Suppressor macrophage treated with lipopolysaccharide for 4 hours (primary cell): ENCODE measurements at regions not wholly inside any gene's neighbourhood (a gene's known extent, or its start where the extent isn't known, plus 50 kb on each side); places are given as distances from the start of the nearest gene placed in this dataset.
A peak's percentile ranks its signal among the peaks of the same experiment; 100 is the strongest.

Source experiments
- DNase-seq: peaks from one replicate; pipeline ENCODE4 v3.0.0-alpha.2; 2020

DNA sequence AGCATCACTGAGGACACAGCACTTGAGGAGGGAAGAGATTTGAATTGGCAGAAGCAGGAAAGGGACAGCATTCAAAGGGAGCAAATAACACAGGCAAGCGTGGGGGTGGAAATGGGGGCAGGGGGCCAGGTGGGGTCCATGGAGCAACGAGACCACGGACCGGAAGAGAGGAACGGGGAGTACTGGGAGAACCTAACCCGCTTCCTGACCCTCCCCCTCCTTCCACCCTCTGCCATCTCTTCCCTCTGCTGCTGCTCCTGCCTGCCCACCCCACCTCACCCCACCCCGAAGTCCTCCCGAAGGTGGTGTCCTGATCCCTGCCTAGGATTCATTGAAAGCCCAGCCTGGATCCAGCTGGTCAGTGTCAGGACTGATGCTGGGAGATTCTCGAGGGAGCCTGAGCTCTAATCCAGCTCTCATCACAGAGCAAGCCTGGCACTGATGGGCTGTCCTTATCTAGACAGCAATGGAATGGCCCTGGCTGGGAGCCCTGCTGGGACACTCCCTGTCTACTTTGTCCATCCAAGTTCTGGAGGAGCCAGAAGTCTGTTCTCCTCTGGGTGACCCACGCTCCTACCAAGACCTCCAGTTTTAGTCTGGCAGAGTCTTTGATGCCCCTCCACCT is 105.0 kb downstream of the TRIM29 start:
- DNase-seq, result no peak

DNA sequence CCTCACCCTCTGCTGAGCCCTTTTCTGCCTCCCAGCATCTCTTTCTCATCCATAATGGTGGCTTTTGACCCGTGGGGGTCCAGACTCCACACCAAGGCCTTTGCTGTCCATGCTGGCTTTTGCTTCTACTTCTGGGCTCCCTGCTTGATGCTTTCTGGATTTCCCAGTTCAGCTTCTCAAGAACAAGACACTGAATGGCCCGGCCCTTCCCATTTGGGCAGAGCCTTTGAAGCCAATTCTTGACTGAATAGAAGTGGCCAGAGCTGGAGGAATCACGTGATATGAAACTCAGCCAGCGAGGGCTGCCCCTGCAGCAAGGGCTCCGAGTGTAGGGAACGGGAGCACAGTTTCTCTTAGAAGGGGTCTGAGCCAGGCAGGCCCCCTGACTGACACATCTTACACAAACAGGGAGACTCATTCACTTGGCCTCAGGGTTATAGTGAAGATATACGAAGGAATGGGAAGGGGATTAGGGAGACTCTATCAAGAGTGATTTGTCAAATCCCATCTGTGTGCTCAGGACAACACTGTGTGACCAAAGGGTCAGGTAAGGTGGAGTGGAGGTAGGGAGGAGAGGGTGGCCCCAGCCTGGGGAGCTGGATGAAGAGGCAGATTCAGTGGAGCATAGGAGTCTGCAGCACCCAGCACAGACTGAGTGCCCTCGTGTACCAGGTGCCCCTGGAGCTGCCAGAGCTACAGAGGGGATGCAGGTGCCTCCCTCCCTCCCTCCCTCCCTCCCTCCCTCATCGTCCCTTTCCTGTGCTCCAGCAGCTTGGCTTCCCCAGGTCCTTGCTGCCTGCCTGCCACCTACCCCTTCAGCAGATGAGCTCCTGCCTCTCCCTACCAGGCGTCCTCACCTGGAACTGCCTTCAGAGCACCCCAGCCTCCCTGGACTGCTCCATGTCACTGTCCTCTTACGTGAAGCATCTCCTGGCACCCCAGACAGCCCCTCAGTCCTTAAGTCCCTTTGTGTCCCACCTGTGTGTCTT is 106.0 kb downstream of the TRIM29 start:
- no peak for DNase-seq

DNA sequence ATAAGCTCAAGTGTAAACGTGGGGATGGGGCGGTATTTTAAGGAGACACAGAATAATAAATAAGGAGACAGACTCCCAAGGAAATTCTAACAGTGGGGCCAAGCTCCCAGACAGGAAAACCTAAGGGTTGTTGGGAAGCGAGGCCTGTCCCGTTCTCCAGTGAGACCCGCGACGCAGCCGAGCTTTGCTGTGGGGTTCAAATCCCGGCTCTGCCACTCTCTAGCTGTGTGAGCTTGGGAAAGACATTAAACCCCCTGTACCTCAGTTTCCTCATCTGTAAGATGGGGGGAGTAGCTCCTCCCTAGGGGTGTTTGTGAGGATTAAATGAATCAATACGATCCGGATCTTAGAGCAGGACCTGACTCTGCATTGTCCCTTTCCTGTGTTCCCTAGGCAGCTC is 106.8 kb downstream of the TRIM29 start:
- DNase-seq, result no peak

DNA sequence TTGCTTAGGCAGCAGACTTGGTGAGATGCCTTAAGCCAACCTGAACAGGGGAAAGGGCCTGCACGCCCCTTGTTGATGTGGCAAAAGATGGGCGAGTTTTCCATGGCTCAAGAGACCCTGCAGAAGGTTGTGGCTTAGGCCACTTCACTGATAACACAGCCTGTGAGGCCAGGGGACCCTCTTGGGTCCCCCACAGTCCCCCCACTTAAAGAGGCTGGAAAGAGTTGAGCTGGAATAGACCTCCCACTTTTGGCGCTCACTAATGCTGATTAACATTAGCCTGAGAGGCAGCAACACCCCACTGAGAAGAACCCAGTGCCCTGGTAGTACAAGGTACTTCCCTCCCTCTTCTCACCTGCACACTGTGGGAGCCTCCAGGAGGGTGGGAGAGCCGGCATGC is 107.5 kb downstream of the TRIM29 start:
- DNase-seq, result no peak

DNA sequence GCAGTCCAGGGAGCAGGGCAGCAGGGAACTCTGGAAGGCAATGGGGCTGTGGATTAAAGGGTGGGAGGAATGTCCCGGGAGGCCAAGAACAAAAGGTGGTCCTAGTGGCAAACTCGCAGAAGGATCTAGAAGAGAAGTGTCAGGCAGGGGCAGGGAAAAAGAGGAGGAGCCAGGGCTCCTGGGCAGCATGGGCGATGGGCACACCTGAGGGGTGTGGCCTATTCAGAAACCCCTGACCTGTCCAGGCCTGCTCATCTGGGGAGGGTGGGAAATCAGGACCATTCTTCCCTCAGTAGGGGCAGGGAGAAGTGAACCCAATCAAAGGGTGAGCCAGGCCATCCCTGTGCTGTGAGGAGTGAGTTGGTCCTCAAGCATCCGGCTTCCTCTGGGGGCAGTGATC is 108.6 kb downstream of the TRIM29 start:
- no peak for DNase-seq

DNA sequence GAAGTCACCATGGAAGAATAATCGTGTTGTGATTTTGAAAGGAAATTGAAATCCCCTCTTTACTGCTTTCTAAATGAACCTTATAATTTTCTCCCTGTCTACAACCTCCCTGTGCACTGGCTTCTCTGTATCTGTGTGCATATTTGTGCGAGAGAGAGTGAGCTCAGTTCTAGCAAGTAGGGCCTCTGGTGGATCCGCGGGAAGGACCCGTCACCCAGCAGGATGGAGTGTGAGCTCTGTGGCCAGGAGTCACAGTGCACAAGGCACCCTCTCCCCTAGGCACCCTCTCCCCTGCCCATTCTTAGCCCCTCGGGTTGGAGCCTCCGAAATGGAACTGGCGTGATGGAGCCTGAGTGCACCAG is 109.0 kb downstream of the TRIM29 start:
- DNase-seq, result no peak

DNA sequence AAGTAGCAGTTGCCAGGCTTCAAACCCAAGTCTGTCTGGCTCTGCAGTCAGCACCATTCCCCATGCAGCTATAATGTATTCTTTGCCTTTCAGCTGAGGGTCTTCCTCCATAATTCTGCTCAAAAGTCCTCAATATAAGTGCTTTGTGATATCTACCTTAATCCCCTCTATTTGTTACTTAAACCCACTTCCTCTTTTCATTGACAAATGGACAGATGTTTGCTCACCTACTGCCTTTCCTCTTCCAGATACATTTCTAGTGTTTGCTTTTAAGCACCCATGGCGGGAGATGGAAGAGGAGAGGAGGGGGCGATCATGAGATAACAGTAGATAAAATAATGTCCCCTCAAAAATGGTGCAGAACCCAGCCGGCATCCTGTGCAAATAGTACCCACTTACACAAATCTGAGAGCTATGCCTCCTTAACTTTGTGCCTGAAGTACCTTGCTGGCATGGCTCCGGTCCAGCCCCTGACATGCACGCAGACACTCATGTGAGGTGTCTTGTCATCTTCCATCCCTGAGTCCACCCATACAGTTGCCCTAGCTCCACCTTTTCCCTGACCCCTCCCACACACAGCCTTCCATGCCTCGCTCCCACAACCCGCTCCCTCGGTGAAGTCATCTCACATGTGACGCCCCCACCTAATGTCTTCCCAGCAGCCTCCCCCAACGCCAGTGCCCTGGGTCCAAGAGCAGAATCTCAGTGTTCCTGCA is 109.6 kb downstream of the TRIM29 start:
- no peak for DNase-seq

DNA sequence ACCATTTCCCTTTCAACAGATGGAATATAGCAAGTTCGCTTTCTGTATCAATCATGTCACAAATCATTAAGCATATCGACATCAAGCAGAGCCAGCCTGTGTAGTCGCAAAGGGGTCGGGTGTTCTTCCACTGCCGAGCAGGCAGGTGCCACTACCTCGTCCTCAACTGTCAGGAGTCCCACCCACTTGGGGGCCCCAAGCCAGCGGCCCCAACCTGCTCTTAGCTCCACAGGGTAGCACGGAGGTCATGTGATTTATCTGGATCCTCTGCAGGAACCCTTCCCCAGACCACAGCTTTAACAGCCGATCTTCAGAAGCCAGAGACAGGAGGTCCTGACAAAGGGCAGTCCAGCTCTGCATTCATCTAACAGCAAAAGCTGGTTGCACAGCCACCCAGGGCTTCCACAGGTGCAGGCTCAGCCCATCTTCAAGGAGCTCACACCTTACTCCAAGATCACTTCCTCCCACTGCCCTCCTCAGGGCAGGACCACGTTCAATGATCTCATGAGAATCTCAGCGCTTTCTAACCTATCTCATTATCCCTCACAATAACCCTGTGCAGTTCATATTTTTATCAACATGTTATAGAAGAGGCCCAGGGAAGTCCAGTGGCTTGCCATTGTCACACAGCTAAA is 110.2 kb downstream of the TRIM29 start:
- DNase-seq, result no peak

DNA sequence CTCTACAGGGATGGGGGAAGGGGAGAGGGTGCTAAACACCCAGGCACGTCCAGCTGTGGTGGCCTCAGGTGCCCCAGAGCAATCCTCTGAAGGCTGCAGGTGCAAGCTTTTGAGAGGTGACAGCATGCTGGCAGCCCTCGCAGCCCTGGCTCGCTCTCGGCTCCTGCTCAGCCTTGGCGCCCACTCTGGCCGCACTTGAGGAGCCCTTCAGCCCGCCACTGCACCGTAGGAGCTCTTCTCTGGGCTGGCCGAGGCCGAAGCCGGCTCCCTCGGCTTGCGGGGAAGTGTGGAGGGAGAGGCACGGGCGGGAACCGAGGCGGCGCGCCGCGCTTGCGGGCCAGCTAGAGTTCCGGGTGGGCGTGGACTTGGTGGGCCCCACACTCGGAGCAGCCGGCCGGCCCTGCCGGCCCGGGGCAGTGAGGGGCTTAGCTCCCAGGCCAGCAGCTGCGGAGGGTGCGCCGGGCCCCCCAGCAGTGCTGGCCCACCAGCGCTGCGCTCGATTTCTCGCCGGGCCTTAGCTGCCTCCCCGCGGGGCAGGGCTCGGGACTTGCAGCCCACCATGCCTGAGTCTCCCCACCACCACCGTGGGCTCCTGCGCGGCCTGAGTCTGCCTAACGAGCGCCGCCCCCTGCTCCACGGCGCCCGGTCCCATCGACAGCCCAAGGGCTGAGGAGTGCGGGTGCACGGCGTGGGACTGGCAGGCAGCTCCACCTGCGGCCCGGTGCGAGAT is 112.1 kb downstream of the TRIM29 start:
- DNase-seq, result no peak

DNA sequence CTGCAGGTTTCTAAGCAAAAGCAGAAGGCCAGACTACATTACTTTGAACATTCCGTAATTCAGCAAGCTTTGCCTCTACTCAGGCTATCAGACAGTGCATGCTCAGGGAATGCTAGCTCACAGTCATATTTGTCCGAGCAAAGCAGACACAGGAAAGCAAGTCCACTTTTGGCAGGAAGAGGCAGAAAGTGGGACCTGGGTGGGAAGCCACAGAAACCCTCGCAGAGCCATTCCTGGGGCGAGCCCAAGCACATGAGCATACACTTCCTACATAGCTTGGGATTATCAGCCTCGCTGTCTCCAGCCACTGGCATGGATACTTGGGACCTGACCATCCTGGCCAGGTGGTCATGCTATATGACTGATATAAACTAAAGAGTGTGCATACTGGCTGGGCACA is 113.3 kb downstream of the TRIM29 start:
- DNase-seq, result no peak

DNA sequence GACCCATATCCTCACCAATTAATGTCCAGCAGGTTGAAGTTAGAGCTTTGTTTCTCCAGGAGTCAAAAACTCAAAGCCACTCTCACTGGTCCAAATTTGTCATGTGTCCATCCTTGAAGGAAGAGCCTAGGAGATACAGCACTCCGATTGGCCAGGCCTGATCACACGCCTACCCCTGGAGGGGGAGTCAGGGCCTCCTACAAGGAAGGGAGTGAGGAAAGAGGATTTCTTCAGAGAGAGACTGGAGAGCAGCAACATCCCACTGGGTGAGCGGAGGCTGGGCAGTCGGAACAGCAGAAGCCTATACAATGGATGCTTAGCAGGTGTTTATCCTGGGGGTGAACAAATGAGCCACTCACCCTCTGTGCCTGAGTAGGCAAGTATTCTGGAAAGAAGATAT is 113.9 kb downstream of the TRIM29 start:
- no peak for DNase-seq

DNA sequence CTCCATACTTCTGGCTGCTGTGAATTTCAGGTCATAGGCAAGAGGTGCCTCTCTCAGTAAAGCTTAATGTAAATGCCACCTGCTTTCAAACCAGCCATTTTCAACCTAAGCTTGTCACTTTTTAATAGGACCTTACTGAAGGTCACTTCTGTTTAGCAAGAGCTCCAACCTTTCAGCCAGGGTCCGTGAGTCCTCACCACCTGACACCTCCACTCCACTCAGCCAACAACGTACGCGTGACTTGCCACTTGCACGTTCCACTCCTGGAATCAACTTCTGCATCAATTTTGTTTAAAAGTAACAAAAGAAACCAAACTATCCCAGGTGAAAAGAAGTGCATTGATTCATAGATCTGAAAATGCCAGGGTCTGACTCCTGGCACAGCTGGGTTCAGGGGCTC is 114.4 kb downstream of the TRIM29 start:
- DNase-seq, result no peak

DNA sequence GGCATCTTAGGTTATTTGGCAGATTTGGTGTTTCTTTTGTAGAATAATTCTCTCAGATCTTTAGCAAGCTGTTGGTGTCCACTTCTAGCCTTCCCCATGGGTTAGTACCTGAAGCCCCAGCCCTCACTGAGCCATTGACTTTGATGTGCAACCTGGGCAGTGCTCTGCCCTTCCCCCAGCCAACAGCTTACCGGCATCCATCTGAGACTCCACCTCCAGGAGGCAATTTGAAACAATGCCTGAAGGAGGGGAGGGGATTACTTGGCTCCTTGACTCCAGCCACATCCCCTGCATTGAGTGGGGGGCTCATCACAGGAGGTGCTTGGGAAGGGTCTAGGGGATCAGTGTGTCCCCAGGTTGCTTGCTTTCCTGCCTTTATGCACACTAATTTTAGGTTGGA is 114.8 kb downstream of the TRIM29 start:
- no peak for DNase-seq

DNA sequence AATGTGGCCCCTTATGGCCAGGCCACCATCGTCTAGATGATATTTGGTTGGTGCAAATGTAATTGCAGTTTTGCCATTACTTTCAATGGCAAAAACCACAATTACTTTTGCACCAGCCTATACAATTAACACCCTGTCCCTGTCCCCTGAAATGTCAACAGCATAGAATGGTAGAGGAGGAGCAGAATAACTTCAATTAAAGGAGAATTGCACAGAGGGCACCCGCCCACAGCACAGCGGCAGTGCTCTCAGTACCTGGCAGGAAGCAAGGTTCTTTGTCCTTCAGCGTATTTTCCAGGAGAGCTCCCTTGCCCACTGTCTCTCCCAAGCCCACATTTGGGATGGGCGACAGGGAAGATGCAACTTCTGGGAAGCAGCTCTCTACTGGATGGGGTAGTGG is 115.3 kb downstream of the TRIM29 start:
- DNase-seq, result no peak

DNA sequence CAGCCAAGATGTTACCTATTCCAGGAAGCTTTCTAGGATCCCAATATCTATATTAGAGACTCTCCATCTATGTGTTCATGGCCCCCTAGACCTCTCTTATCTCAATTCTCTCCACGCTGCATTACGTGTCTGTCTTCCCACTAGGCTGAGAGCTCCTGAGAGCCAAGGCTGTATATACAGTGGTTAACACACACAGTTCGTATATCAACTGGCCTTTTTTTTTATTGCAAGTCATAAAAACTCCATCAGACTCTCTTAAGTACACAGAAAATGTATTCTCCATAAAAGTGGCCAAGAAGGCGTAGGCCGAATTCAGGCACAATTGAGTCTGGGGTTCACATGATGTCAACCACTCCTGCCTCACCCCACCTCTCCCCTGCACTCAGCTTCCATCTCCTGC is 115.9 kb downstream of the TRIM29 start:
- DNase-seq, result no peak

DNA sequence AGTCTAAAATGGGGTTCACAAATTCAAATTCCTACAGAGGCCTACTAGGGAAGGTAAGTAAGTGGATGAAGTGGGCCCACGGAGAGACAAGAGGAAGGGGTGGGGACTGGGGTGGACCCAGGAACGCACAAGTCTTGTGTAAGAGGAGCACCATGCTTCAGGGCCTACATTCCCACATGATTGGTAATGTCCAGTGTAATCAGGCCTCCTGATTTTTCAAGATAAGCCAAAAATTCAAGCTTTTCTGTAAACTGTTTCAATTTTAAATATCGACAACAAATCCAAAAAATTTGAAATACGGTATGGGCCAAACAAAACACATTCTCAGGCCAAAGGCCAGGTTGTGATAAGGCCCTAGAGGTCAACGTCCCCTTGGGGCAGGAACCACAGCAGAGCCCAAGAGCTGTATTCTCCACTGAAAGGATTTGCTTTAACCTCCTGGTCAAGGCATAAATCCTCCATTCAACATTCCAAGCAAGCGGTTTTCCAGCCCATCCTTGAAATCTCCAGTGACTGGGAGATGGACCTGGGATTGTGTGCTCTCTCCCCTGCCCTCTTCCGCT is 116.4 kb downstream of the TRIM29 start:
- DNase-seq, result no peak

DNA sequence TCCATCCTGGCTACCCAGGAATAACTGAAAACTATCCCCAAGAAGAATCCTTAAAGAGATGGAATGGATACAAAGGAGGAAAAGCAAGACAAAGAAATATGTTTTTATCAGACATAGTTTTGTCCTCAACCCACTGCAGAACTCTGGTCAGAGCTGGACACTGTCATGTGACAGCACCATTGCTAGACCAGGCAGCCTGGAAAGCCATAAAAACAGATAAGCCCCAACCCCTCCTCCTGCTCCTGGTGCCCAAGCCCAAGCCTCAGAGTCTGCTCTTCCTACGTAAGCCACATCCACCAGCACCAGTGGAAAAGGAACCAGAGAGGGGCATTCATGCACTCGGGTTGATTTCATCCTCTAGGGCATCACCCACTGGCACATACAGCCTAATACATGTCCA is 116.9 kb downstream of the TRIM29 start:
- no peak for DNase-seq

DNA sequence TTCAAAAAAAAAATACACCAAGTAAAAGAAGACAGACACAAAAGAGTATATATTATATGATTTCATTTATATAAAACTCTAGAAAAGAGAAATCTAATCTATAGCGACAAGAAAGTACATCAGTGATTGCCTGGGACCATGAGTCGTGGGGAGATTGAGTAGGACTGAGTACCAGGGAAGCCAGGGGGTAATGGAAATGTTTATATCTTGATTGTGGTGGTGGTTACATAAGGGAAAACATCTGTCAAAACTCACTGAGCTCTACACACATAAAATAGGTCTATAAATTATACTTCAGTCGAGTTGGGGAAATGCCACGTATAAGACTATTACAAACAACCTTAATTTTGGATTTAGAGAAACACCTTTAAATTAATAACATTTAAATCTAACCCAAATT is 117.4 kb downstream of the TRIM29 start:
- DNase-seq, result no peak

DNA sequence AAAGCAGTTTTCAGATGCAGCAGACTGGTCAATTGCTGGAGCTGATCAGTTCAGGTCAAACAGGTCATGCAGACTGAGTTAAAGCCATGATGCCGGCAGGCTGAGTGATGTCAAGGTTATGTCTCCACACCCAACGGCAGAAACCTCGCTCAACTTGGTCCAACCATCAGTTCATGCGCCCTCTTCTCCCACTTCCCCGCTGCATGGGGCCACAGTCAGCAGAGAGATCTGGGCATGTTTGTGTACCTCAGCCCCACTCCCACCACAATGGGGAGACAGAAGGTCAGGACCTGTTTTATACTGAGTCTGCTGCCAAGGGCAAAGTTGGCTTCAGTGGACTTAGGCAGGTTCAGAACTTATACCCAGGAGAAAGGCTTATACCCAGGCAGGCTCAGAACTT is 118.7 kb downstream of the TRIM29 start:
- DNase-seq, result no peak

DNA sequence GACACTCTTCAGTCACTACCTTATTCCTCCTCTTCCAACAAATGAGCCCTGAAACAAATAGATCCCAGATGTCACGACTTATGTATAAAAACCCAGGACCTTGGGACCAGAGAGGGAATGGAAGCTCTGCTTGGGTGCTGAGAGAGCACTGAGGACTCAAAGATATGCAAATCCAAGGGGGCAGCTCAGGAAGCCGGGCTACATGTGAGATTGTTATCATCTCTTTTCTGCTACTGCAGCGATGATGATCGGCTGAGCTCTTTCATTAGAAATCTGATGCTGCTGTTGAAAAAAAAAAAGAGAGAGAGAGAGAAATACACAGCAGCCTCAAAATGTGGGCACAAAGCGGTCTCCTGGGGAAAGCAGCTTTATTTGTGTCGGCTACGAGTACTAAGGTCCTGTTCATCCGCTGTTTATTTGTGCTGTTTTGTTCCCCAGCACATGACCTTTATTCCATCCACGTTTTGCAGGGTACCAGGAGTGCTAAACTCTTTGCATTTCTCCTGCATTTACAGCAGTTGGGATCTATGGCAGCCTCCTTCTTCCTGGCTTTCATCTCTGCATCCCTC is 120.2 kb downstream of the TRIM29 start:
- DNase-seq, result no peak

DNA sequence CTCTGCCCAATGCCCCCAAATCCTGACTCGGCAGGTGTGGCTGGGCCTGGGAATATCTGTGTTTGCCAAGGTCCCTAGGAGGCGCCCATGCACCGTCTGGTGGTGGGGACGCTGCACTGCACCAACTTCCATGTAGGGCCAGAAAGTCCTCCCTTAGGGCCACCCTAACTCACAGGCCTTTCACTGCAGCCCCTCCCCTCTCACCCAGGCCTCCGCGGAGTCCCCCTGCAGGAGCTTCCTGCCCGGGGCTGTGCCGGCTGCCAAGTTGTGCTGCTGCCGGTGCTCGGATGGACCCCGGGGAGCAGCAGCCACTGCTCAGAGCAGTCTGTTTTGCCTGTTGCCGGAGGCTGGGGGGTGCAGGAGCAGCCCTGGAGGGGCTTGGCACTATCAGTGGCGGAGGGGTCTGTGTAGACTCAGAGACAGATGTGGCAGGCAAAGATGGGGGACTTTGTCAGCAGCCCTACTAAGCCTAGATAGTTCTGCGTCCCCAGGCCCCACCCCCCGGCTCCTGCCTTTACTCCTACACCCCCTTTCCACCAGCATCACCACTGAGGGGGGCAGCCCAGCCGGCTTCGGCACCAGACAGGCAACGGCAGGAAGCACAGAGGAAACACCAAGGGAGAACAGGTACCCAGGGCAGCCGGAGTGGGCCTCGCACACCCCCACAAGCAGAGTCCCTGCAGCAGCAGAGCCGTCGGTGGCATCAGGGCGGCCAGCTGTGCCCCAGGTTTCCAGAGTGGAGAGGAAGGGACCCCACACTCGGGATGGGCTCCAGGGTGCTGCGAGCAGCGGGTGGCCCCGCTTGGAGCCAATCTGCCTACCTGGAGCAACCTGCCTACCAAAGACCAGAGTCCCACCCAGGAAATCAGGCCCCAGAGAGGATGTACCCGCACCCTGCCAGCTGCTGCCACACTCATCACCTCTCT is 124.3 kb downstream of the TRIM29 start:
- DNase-seq, result peak; percentile 25
